SJCRH30 (cell line): ENCODE measurements at regions not wholly inside any gene's neighbourhood (a gene's known extent, or its start where the extent isn't known, plus 50 kb on each side); places are given as distances from the start of the nearest gene placed in this dataset.
"Not testable (repeated sequence)": the region's sequence is repeated elsewhere in the genome, so short reads cannot be mapped to it uniquely, and the experiment has no call there.

Source experiments
- DNase-seq, 2 experiments: peaks; one replicate each; pipeline ENCODE4 v3.0.0-alpha.2; 2015 to 2020
- H3K27ac ChIP-seq: fragments of 250-450 bp; sonication (Bioruptor Pico); 2 replicates; pipeline ENCODE4 v1.5.1; 2020; ENCODE audit warnings: mild to moderate bottlenecking, moderate library complexity
- H3K27me3 ChIP-seq: fragments of 250-450 bp; sonication (Bioruptor Pico); 2 replicates; pipeline ENCODE4 v1.5.1; 2020; ENCODE audit warnings: mild to moderate bottlenecking, moderate library complexity
- H3K36me3 ChIP-seq: fragments of 250-450 bp; sonication (Bioruptor Pico); 2 replicates; pipeline ENCODE4 v1.5.1; 2020; ENCODE audit warnings: mild to moderate bottlenecking, moderate library complexity
- H3K4me1 ChIP-seq: fragments of 250-450 bp; sonication (Bioruptor Pico); 2 replicates; pipeline ENCODE4 v1.5.1; 2020; ENCODE audit warnings: mild to moderate bottlenecking, moderate library complexity
- H3K4me3 ChIP-seq: fragments of 250-450 bp; sonication (Bioruptor Pico); 2 replicates; pipeline ENCODE4 v1.5.1; 2020; ENCODE audit warnings: mild to moderate bottlenecking, moderate library complexity
- H3K9me3 ChIP-seq: fragments of 250-450 bp; sonication (Bioruptor Pico); replicated peaks from 2 replicates; pipeline ENCODE4 v1.5.1; 2020; ENCODE audit warnings: mild to moderate bottlenecking, moderate library complexity

GRCh38 chr22:26972286-26972685, 314.9 kb downstream of the MIAT start:
- Histone ChIP-seq H3K36me3 (no peaks in the 10 kb centered on the region), H3K4me1 (peaks cover 10% of the 10 kb centered on the region), H3K27ac (no peak overlapping the region), H3K9me3 (no peaks in the 10 kb centered on the region), H3K27me3 (no peaks in the 10 kb centered on the region), H3K4me3 (no peak overlapping the region)
- no peak for DNase-seq

- not testable (repeated sequence) for H3K27me3 ChIP-seq, H3K9me3 ChIP-seq, DNase-seq, H3K4me1 ChIP-seq, H3K36me3 ChIP-seq, H3K27ac ChIP-seq, H3K4me3 ChIP-seq
Observed at GRCh38 chr22:26972915-26973314, 315.5 kb downstream of the MIAT start.

GRCh38 chr22:26974034-26974433, 316.6 kb downstream of the MIAT start:
- H3K27me3 ChIP-seq: no peaks in the 10 kb centered on the region
- no peak for DNase-seq

GRCh38 chr22:26974914-26975803, 317.8 kb downstream of the MIAT start:
- Histone ChIP-seq H3K36me3 (no peaks in the 10 kb centered on the region), H3K27me3 (no peaks in the 10 kb centered on the region), H3K9me3 (no peaks in the 10 kb centered on the region), H3K27ac (no peak overlapping the region), H3K4me3 (no peak overlapping the region), H3K4me1 (peaks cover 10% of the 10 kb centered on the region)
- DNase-seq: peak; percentile 17 to 24

More at GRCh38 chr22:26974034-26974433, 316.6 kb downstream of the MIAT start:
- Histone ChIP-seq H3K4me1 (peaks cover 10% of the 10 kb centered on the region), H3K36me3 (no peaks in the 10 kb centered on the region), H3K27ac (no peak overlapping the region), H3K9me3 (no peaks in the 10 kb centered on the region), H3K4me3 (no peak overlapping the region)

GRCh38 chr22:26975865-26976264, 318.5 kb downstream of the MIAT start:
- Histone ChIP-seq H3K4me1 (peaks cover 10% of the 10 kb centered on the region), H3K27ac (no peak overlapping the region), H3K9me3 (no peaks in the 10 kb centered on the region), H3K4me3 (no peak overlapping the region), H3K36me3 (no peaks in the 10 kb centered on the region), H3K27me3 (no peaks in the 10 kb centered on the region)
- no peak for DNase-seq

GRCh38 chr22:26977741-26978376, 320.5 kb downstream of the MIAT start:
- DNase-seq: peak in 1 of 2 experiments; percentile 23
- H3K36me3 ChIP-seq: no peaks in the 10 kb centered on the region
- H3K9me3 ChIP-seq: no peaks in the 10 kb centered on the region
- H3K27me3 ChIP-seq: no peaks in the 10 kb centered on the region
- no peak overlapping the region for H3K27ac ChIP-seq
- no peak overlapping the region for H3K4me3 ChIP-seq
- H3K4me1 ChIP-seq: peaks cover 10% of the 10 kb centered on the region

- Histone ChIP-seq H3K36me3 (no peaks in the 10 kb centered on the region), H3K4me3 (no peak overlapping the region), H3K27ac (no peak overlapping the region), H3K27me3 (no peaks in the 10 kb centered on the region), H3K9me3 (no peaks in the 10 kb centered on the region), H3K4me1 (peaks cover 9% of the 10 kb centered on the region)
- peak; percentile 12 to 33 for DNase-seq
Observed at GRCh38 chr22:26979294-26979693, 321.9 kb downstream of the MIAT start.

- no peaks in the 10 kb centered on the region for H3K27me3 ChIP-seq
- H3K27ac ChIP-seq: no peak overlapping the region
- no peak overlapping the region for H3K4me3 ChIP-seq
- H3K4me1 ChIP-seq: peaks cover 6% of the 10 kb centered on the region
- DNase-seq: no peak
- H3K9me3 ChIP-seq: no peaks in the 10 kb centered on the region
- H3K36me3 ChIP-seq: no peaks in the 10 kb centered on the region
Observed at GRCh38 chr22:26981111-26981510, 323.7 kb downstream of the MIAT start.

- H3K27me3 ChIP-seq: no peaks in the 10 kb centered on the region
- H3K4me1 ChIP-seq: peaks cover 11% of the 10 kb centered on the region
- no peak overlapping the region for H3K27ac ChIP-seq
- no peaks in the 10 kb centered on the region for H3K9me3 ChIP-seq
- H3K4me3 ChIP-seq: no peak overlapping the region
- H3K36me3 ChIP-seq: no peaks in the 10 kb centered on the region
- DNase-seq: no peak
Observed at GRCh38 chr22:26981541-26981940, 324.2 kb downstream of the MIAT start.

- Histone ChIP-seq H3K27ac (no peak overlapping the region), H3K4me3 (no peak overlapping the region), H3K4me1 (peaks cover 18% of the 10 kb centered on the region), H3K36me3 (no peaks in the 10 kb centered on the region), H3K9me3 (no peaks in the 10 kb centered on the region; the same call in 1 of the 2 replicates), H3K27me3 (no peaks in the 10 kb centered on the region)
- no peak for DNase-seq
Observed at GRCh38 chr22:26983311-26983710, 325.9 kb downstream of the MIAT start.

GRCh38 chr22:26985206-26985605, 327.8 kb downstream of the MIAT start:
- no peaks in the 10 kb centered on the region for H3K36me3 ChIP-seq
- no peak for DNase-seq
- peaks cover 18% of the 10 kb centered on the region for H3K4me1 ChIP-seq
- H3K9me3 ChIP-seq: no peaks in the 10 kb centered on the region; the same call in 1 of the 2 replicates
- no peak overlapping the region for H3K4me3 ChIP-seq
- H3K27me3 ChIP-seq: no peaks in the 10 kb centered on the region
- no peak overlapping the region for H3K27ac ChIP-seq

GRCh38 chr22:26985931-26986782, 328.8 kb downstream of the MIAT start:
- peaks cover 18% of the 10 kb centered on the region for H3K4me1 ChIP-seq
- peak; percentile 34 to 54 for DNase-seq
- H3K9me3 ChIP-seq: no peaks in the 10 kb centered on the region; the same call in 1 of the 2 replicates
- H3K27me3 ChIP-seq: no peaks in the 10 kb centered on the region
- H3K4me3 ChIP-seq: peak overlapping the region; percentile 24; the same call in 1 of the 2 replicates
- H3K27ac ChIP-seq: peak overlapping the region; percentile 45; the same call in 1 of the 2 replicates
- no peaks in the 10 kb centered on the region for H3K36me3 ChIP-seq

GRCh38 chr22:26986884-26987283, 329.5 kb downstream of the MIAT start:
- Histone ChIP-seq H3K9me3 (no peaks in the 10 kb centered on the region; the same call in 1 of the 2 replicates), H3K27me3 (no peaks in the 10 kb centered on the region), H3K36me3 (no peaks in the 10 kb centered on the region), H3K27ac (peak overlapping the region; percentile 45; the same call in 1 of the 2 replicates), H3K4me3 (peak overlapping the region; percentile 24; the same call in 1 of the 2 replicates), H3K4me1 (peaks cover 18% of the 10 kb centered on the region)
- DNase-seq: peak; percentile 12 to 42

GRCh38 chr22:26990503-26991189, 333.3 kb downstream of the MIAT start:
- no peaks in the 10 kb centered on the region for H3K27me3 ChIP-seq
- H3K9me3 ChIP-seq: no peaks in the 10 kb centered on the region; the same call in 1 of the 2 replicates
- H3K4me1 ChIP-seq: peaks cover 16% of the 10 kb centered on the region
- no peaks in the 10 kb centered on the region for H3K36me3 ChIP-seq
- no peak overlapping the region for H3K4me3 ChIP-seq
- no peak overlapping the region for H3K27ac ChIP-seq
- DNase-seq: no peak
